ENCODE measurements at regions not wholly inside any gene's neighbourhood (a gene's known extent, or its start where the extent isn't known, plus 50 kb on each side); places are given as distances from the start of the nearest gene placed in this dataset.

- 48% methylated on average over 6 of the region's 6 CpGs for WGBS
- no peak for DNase-seq (ENCODE audit: low spot score)
- Histone ChIP-seq H3K36me3 (no peaks in the 10 kb centered on the region), H3K9me3 (no peaks in the 10 kb centered on the region), H3K27ac (no peak overlapping the region), H3K27me3 (replicated peaks; ENCODE audit: insufficient read depth) (no peaks in the 10 kb centered on the region), H3K4me1 (replicated peaks) (no peaks in the 10 kb centered on the region), H3K4me3 (no peak overlapping the region)
- intact Hi-C loops (cut with DNase I): no loop called here
- no peak for TF ChIP-seq POLR2A (IDR thresholded peaks at IDR 0.05)
- TF ChIP-seq, protein P1, sequence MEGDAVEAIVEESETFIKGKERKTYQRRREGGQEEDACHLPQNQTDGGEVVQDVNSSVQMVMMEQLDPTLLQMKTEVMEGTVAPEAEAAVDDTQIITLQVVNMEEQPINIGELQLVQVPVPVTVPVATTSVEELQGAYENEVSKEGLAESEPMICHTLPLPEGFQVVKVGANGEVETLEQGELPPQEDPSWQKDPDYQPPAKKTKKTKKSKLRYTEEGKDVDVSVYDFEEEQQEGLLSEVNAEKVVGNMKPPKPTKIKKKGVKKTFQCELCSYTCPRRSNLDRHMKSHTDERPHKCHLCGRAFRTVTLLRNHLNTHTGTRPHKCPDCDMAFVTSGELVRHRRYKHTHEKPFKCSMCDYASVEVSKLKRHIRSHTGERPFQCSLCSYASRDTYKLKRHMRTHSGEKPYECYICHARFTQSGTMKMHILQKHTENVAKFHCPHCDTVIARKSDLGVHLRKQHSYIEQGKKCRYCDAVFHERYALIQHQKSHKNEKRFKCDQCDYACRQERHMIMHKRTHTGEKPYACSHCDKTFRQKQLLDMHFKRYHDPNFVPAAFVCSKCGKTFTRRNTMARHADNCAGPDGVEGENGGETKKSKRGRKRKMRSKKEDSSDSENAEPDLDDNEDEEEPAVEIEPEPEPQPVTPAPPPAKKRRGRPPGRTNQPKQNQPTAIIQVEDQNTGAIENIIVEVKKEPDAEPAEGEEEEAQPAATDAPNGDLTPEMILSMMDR (IDR thresholded peaks at IDR 0.05): no peak
- no peak for TF ChIP-seq POLR2AphosphoS5 (IDR thresholded peaks at IDR 0.05)
Measured at GRCh38 chr3:194830401-194830800, 144.7 kb downstream of the FAM43A start.

DNA sequence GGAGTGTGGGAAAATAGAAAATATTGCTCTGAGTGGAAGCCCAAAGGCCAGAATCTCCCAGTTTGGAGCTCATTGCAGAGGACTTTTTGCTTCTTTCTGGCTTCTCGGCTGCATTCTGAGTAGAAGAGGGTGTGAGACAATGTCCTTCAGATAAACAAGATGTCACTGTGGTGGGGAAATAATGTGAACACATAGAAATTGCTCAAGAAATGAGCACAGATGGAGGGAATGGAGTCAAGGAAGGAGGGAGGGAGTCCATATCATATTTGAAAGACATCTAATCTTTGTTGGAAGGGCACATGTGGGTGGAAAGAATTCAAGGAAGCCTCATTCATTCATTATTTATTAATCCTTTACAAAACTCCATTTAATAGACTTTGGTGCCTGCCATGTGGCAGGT, 145.3 kb downstream of the FAM43A start:
- Histone ChIP-seq H3K4me1 (replicated peaks) (no peaks in the 10 kb centered on the region), H3K27me3 (replicated peaks; ENCODE audit: insufficient read depth) (no peaks in the 10 kb centered on the region), H3K27ac (no peak overlapping the region), H3K9me3 (no peaks in the 10 kb centered on the region), H3K36me3 (no peaks in the 10 kb centered on the region), H3K4me3 (no peak overlapping the region)
- no peak for DNase-seq (ENCODE audit: low spot score)
- TF ChIP-seq POLR2A (IDR thresholded peaks at IDR 0.05): no peak
- no peak for TF ChIP-seq POLR2AphosphoS5 (IDR thresholded peaks at IDR 0.05)
- TF ChIP-seq, protein P1 (IDR thresholded peaks at IDR 0.05): no peak
- intact Hi-C loops (cut with DNase I): no loop called here
- 97% methylated on average over 1 of the region's 1 CpG for WGBS

GRCh38 chr3:194832346-194833104, 146.8 kb downstream of the FAM43A start:
- TF ChIP-seq POLR2AphosphoS5 (IDR thresholded peaks at IDR 0.05) (no peak), POLR2A (IDR thresholded peaks at IDR 0.05) (no peak)
- TF ChIP-seq, protein P1 (IDR thresholded peaks at IDR 0.05): no peak
- intact Hi-C loops (cut with DNase I): no loop called here
- no peaks in the 10 kb centered on the region for H3K27me3 ChIP-seq (replicated peaks; ENCODE audit: insufficient read depth)

DNA sequence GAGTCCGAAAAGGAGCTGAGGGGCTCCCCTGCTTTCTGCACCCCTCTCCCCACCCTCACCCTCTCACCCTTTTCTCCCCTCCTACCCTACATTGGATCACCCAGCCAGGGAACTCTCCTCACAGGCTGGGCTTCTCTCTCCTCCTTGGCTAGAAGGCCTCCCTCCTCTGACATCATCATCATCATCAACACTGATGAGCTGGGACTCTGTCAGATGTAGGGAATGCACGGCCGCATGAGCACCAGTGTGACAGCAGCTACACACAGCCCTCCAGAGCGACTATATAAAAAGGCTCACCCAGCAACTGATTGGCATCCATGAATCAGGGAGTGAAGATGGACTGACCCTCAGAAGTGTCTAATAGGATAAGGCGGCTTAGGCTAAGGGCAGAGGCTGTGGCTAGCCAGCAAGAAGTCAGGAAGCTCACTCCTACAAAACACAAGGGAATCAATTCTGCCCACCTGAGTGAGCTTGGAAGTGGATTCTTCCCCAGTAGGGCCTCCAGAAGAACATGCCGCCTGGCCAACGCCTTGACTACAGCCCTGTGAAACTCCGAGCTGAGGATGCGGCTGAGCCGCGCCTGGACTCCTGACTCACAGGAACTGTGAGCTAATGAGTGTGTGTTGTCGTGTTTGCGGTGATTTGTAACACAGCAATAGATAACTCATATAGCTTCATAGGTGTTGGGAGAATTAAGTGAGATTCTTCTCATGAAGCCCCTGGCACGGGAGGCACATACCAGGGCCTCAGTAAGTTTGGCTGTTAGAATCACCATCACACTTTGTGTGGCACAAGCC, 147.6 kb downstream of the FAM43A start:
- Histone ChIP-seq H3K36me3 (no peaks in the 10 kb centered on the region), H3K4me1 (replicated peaks) (no peaks in the 10 kb centered on the region), H3K4me3 (no peak overlapping the region), H3K27me3 (replicated peaks; ENCODE audit: insufficient read depth) (no peaks in the 10 kb centered on the region), H3K27ac (no peak overlapping the region), H3K9me3 (no peaks in the 10 kb centered on the region)
- 94% methylated on average over 14 of the region's 14 CpGs for WGBS
- TF ChIP-seq, protein P1 (IDR thresholded peaks at IDR 0.05): no peak
- TF ChIP-seq POLR2AphosphoS5 (IDR thresholded peaks at IDR 0.05) (no peak), POLR2A (IDR thresholded peaks at IDR 0.05) (no peak)
- DNase-seq (ENCODE audit: low spot score): no peak
- intact Hi-C loops (cut with DNase I): no loop called here

More at GRCh38 chr3:194832346-194833104, 146.8 kb downstream of the FAM43A start:
- H3K27ac ChIP-seq: no peak overlapping the region
- H3K4me3 ChIP-seq: no peak overlapping the region
- WGBS: 78% methylated on average over 5 of the region's 5 CpGs
- no peaks in the 10 kb centered on the region for H3K4me1 ChIP-seq (replicated peaks)
- no peaks in the 10 kb centered on the region for H3K9me3 ChIP-seq
- H3K36me3 ChIP-seq: no peaks in the 10 kb centered on the region
- DNase-seq (ENCODE audit: low spot score): no peak

All from prostate gland (tissue), 2 donors.